HCT116 (cell line): ENCODE measurements at regions not wholly inside any gene's neighbourhood (a gene's known extent, or its start where the extent isn't known, plus 50 kb on each side); places are given as distances from the start of the nearest gene placed in this dataset.

Source experiments
- CTCF ChIP-seq, 3 experiments: fragments of 200-600 bp in 1 of 3; sonication (generic) in 1 of 3; IDR thresholded peaks in 2 of 3; conservative IDR thresholded peaks in 1 of 3; 2 replicates each; pipeline ENCODE4 v1.5.1; 2012 to 2017; ENCODE audit warnings: low read depth in 2 of 3, low read length in 2 of 3, antibody characterized with exemption in 1 of 3, borderline replicate concordance in 1 of 3, control low read depth in 1 of 3, mild to moderate bottlenecking in 1 of 3, mixed read lengths in 1 of 3, mixed run types in 1 of 3, moderate library complexity in 1 of 3; ENCODE audit not compliant: insufficient read depth in 1 of 3
- EGR1 ChIP-seq: IDR thresholded peaks from 2 replicates; pipeline ENCODE4 v1.6.1; 2012; ENCODE audit warnings: low read depth
- EZH2phosphoT487 ChIP-seq: fragments of 200-600 bp; IDR thresholded peaks from 2 replicates; pipeline ENCODE4 v1.6.1; 2018; ENCODE audit warnings: antibody characterized with exemption, borderline replicate concordance
- POLR2A ChIP-seq: IDR thresholded peaks from 2 replicates; pipeline ENCODE4 v1.7.0; 2011; ENCODE audit warnings: borderline replicate concordance; ENCODE audit not compliant: insufficient read depth, insufficient read length; ENCODE audit errors: extremely low read depth
- POLR2AphosphoS5 ChIP-seq: IDR thresholded peaks from 2 replicates; pipeline ENCODE4 v1.6.1; 2011; ENCODE audit warnings: mild to moderate bottlenecking, low read depth, low read length, moderate library complexity
- SIN3A ChIP-seq: IDR thresholded peaks from 2 replicates; pipeline ENCODE4 v1.6.1; 2012; ENCODE audit warnings: low read depth
- YY1 ChIP-seq: IDR thresholded peaks from 2 replicates; pipeline ENCODE4 v1.6.1; 2011; ENCODE audit warnings: low read length, low read depth, moderate library complexity, mild to moderate bottlenecking; ENCODE audit not compliant: insufficient replicate concordance; ENCODE audit errors: extremely low read depth
- ZNF274 ChIP-seq: fragments of 200-500 bp; sonication (Bioruptor generic); IDR thresholded peaks from 2 replicates; pipeline ENCODE4 v1.6.1; 2014; ENCODE audit warnings: mild to moderate bottlenecking, low read depth, low read length, inconsistent platforms

- no peak for TF ChIP-seq CTCF (IDR thresholded peaks at IDR 0.05 in 2 of 3, conservative IDR thresholded peaks at IDR 0.05 in 1 of 3; ENCODE audit: borderline replicate concordance in 1 of 3, insufficient read depth in 1 of 3, low read depth in 2 of 3, low read length in 2 of 3)
- TF ChIP-seq POLR2A = no peak
- TF ChIP-seq POLR2AphosphoS5 = no peak
- no peak for TF ChIP-seq EZH2phosphoT487
- TF ChIP-seq ZNF274 = no peak
- TF ChIP-seq EGR1 = no peak
- TF ChIP-seq YY1 = no peak
- TF ChIP-seq SIN3A = no peak
These were observed 60.5 kb upstream of the GGTLC1 start for GRCh38 chr20:24049081-24049480.
